ENCODE measurements at regions not wholly inside any gene's neighbourhood (a gene's known extent, or its start where the extent isn't known, plus 50 kb on each side); places are given as distances from the start of the nearest gene placed in this dataset.
"Not testable (repeated sequence)": the region's sequence is repeated elsewhere in the genome, so short reads cannot be mapped to it uniquely, and the experiment has no call there.

- in situ Hi-C loops (cut with MboI; ENCODE audit: low sequenced_read_pairs): no loop called here
Measured at GRCh38 chr10:107544706-107545520, 380.4 kb upstream of the SORCS1 start.

GRCh38 chr10:107542607-107543006, 378.1 kb upstream of the SORCS1 start:
- in situ Hi-C loops (cut with MboI; ENCODE audit: low sequenced_read_pairs): no loop called here

DNA sequence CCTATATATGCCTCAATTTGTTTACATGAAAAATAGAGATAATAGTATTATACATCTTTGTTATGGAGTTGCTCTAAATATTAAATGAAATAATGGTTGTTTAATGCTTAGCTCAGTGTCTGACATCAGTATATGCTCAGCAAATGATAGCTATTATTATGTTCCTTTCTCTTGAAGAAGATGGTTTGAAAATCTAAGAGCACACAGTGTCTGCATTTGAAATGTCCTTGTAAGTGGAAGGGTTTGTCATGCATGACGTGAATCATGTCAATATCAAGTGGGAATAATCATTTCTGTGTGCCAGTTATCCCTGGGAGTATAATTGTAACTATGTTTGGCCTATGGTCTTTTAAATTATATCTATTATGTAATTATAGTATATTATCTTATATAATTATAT, 377.5 kb upstream of the SORCS1 start:
- in situ Hi-C loops (cut with MboI; ENCODE audit: low sequenced_read_pairs): no loop called here

- in situ Hi-C loops (cut with MboI; ENCODE audit: low sequenced_read_pairs): no loop called here
Measured at GRCh38 chr10:107540981-107541380, 376.5 kb upstream of the SORCS1 start.

DNA sequence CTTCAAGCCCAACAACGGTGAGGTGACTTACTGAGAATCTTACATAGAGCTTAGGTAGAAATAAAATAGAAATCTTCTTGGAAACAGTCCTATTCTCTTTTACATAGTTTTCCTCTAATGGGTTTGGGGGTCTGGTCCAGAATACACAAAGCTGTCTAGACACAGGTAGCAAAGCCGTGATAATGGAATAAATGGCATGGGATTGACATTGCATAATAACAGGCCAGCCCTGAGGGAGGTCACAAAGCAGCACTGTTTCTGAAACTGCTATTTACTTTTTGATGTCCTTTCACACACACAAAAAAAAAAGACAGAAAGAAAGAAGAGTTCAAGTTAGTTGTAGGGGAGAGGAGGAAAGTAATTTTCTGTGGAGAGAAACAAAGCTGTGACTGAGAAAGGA, 364.8 kb upstream of the SORCS1 start:
- in situ Hi-C loops (cut with MboI; ENCODE audit: low sequenced_read_pairs): no loop called here

GRCh38 chr10:107520348-107520747, 355.8 kb upstream of the SORCS1 start:
- in situ Hi-C loops (cut with MboI; ENCODE audit: low sequenced_read_pairs): no loop called here

DNA sequence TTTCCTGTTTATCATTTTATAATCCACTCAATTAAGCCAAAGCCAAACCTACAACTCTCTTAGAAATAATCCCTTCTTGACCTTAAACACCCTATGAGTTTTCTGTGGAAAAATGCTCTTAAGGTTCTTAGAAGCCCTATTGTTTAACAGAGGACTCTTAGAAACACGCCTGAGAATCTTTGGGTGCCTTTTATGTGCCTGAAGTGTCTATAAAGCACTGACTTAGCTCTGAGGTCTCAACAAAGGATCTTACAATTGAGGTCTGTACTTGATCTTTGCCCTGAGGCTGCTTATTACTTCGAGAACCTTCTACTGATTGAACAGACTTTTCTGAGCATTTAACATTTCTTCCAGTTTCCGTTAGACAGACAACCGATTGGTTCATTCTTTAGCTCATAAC, 353.3 kb upstream of the SORCS1 start:
- in situ Hi-C loops (cut with MboI; ENCODE audit: low sequenced_read_pairs): no loop called here

DNA sequence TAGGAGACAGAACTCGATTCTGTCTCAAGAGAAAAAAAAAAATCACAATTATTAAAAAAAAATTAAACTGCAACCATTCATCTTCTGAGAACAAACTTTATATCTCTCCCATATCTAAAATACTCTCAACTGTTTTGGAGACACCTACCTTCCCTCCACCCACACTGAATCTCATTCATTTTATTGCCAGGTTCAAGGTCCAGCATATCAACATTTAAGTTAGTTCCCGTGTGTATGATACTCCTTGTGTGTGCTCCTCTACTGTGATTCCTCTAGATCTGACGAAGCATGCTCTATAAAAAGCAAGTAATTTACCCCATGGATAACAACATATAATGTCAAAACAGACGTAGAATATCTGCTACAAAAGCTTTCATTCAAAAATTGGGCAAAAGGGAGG, 351.8 kb upstream of the SORCS1 start:
- in situ Hi-C loops (cut with MboI; ENCODE audit: low sequenced_read_pairs): no loop called here

- in situ Hi-C loops (cut with MboI; ENCODE audit: low sequenced_read_pairs): not testable (repeated sequence)
Measured at GRCh38 chr10:107504011-107504410, 339.5 kb upstream of the SORCS1 start.

- in situ Hi-C loops (cut with MboI; ENCODE audit: low sequenced_read_pairs): no loop called here
Measured at GRCh38 chr10:107502229-107502985, 337.9 kb upstream of the SORCS1 start.

GRCh38 chr10:107498983-107499382, 334.5 kb upstream of the SORCS1 start:
- in situ Hi-C loops (cut with MboI; ENCODE audit: low sequenced_read_pairs): no loop called here

GRCh38 chr10:107497024-107497423, 332.5 kb upstream of the SORCS1 start:
- in situ Hi-C loops (cut with MboI; ENCODE audit: low sequenced_read_pairs): no loop called here

DNA sequence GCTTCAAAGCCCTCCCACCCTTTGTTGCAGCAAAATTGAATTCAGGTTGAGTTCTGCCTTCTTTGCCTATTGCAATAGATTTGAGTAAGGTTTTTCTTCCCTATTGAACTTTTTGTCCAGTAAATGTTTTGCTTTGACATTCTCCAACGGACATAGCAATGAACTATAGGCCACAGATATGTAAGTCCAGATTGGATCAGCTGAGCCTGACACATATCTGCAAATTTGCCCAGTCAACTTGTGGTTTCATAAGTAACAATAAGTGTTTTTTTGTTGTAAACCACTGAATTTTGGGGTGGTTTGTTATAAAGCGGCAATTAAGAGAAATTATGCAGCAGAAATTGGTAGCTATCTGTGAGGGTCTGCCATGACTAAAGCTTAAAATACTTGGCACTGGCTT, 332.1 kb upstream of the SORCS1 start:
- in situ Hi-C loops (cut with MboI; ENCODE audit: low sequenced_read_pairs): no loop called here

GRCh38 chr10:107492389-107492788, 327.9 kb upstream of the SORCS1 start:
- in situ Hi-C loops (cut with MboI; ENCODE audit: low sequenced_read_pairs): no loop called here

DNA sequence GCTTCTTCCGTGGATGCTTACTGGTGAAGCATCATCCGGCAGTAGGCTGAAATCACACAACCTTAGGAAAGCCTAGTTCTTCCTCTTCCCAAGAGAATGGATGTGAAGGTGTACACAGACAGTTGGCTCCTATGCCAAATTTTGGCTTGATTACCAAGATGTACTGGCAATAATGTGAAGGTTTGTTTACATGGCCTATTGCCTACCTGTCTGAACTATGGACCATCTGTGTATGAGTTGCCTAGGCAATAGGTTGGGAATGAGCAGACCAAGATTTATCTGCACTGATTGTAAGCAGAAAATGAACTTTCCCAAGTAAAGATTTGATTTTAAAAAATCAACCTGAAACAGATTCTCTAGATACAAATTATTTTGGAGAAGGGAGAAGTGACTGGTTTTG, 325.9 kb upstream of the SORCS1 start:
- in situ Hi-C loops (cut with MboI; ENCODE audit: low sequenced_read_pairs): no loop called here

- in situ Hi-C loops (cut with MboI; ENCODE audit: low sequenced_read_pairs): no loop called here
Measured at GRCh38 chr10:107487284-107487683, 322.8 kb upstream of the SORCS1 start.

GRCh38 chr10:107485019-107485418, 320.5 kb upstream of the SORCS1 start:
- in situ Hi-C loops (cut with MboI; ENCODE audit: low sequenced_read_pairs): no loop called here

DNA sequence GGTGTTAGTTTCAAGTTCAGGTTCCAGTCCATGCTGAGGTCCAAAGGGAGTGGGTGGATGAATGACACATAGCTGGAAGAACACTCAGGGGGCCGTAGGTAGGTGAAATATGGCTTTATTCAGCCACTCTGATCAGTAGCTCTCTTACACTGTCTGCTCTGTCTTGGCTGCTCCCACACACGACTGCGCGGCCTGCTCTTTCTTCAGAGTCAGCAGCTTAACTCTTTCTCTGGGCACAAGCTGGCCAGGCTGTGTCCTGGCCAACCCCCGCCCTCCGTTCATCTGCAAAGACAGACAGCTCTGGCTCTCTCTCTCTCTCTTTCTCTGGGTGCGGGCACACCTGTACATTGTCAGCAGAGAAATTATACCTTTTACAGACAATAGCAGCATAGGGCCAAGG, 317.4 kb upstream of the SORCS1 start:
- in situ Hi-C loops (cut with MboI; ENCODE audit: low sequenced_read_pairs): no loop called here

DNA sequence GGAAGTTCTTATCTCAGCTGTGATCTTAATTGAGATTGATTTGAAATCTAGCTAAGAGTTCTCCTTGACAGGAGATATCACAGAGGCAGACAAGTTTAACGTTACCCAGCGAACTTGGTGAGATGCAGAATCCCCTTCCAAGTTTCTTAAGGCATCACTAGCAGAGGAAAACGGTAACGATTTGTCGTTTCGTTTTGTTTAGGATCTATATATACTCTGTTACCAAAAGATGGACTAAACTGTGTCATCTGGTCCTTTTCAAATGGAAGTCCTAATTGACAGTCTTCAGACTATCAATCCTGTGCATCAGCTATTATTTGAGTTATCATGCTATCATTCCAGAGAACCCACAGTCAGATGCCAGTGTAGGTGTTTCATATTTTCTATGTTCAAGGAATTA, 316.7 kb upstream of the SORCS1 start:
- in situ Hi-C loops (cut with MboI; ENCODE audit: low sequenced_read_pairs): no loop called here

- in situ Hi-C loops (cut with MboI; ENCODE audit: low sequenced_read_pairs): no loop called here
Measured at GRCh38 chr10:107480781-107481180, 316.3 kb upstream of the SORCS1 start.

DNA sequence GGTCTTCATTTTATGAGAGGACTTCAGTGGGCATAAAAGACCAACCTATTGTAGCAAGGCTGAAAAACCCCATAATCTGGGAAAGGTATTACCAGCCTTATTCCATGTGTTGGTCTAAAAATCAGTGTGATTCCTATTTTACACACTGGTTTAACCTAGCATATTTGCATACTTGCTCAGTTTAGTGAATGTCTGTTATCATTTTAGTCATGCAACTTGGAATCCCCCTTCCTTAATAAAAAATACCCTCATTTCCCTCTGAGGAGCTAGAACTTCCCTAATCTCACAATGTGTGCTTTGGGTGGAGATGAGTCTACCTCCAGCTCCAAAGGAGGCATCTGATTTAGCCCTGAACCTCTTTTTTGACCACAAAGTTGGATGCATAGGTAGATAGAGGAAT, 312.8 kb upstream of the SORCS1 start:
- in situ Hi-C loops (cut with MboI; ENCODE audit: low sequenced_read_pairs): no loop called here

DNA sequence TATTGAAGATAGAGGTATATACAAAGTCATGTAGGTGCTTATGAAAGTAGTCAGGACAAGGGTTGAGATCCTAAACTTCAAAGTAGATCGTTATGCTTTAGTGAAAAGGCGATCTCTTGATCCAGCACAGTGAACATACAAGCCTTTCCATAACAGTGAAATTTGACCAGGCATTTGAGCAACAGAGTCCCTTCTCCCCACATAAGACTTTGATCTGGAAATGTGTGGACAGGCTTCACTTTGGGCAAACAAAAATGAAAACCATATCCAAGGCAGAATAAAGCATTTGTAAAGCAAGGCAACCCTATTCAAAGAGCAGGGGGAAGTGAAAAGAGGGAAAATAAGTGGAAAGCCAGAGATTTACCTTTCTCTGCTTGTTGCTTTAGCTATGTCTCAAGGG, 311.9 kb upstream of the SORCS1 start:
- in situ Hi-C loops (cut with MboI; ENCODE audit: low sequenced_read_pairs): no loop called here
